ENCODE measurements at regions not wholly inside any gene's neighbourhood (a gene's known extent, or its start where the extent isn't known, plus 50 kb on each side); places are given as distances from the start of the nearest gene placed in this dataset.
"Not testable (repeated sequence)": the region's sequence is repeated elsewhere in the genome, so short reads cannot be mapped to it uniquely, and the experiment has no call there.

GRCh38 chrX:74179499-74179898, 124.5 kb upstream of the ZCCHC13 start:
- DNase-seq = no peak

- no peak for DNase-seq
These were observed 124.9 kb upstream of the ZCCHC13 start for GRCh38 chrX:74179071-74179470.

- DNase-seq = no peak
These were observed 125.4 kb upstream of the ZCCHC13 start for GRCh38 chrX:74178536-74178935.

- DNase-seq = no peak
These were observed 132.5 kb upstream of the ZCCHC13 start for GRCh38 chrX:74171465-74171864.

GRCh38 chrX:74162199-74162598, 141.8 kb upstream of the ZCCHC13 start:
- no peak for DNase-seq

- DNase-seq = no peak
These were observed 143.2 kb upstream of the ZCCHC13 start for GRCh38 chrX:74160816-74161215.

- no peak for DNase-seq
These were observed 143.6 kb upstream of the ZCCHC13 start for GRCh38 chrX:74160358-74160757.

- no peak for DNase-seq
These were observed 156.5 kb upstream of the ZCCHC13 start for GRCh38 chrX:74147439-74147838.

GRCh38 chrX:74138943-74139342, 165.0 kb upstream of the ZCCHC13 start:
- DNase-seq = no peak

GRCh38 chrX:74133156-74133796, 170.7 kb upstream of the ZCCHC13 start:
- DNase-seq = no peak

GRCh38 chrX:74132280-74132679, 171.7 kb upstream of the ZCCHC13 start:
- DNase-seq = no peak

GRCh38 chrX:74119016-74119910, 184.7 kb upstream of the ZCCHC13 start:
- DNase-seq = peak; percentile 25

- peak; percentile 26 for DNase-seq
These were observed 185.7 kb upstream of the ZCCHC13 start for GRCh38 chrX:74117962-74118902.

- DNase-seq = no peak
These were observed 192.7 kb upstream of the ZCCHC13 start for GRCh38 chrX:74111245-74111644.

- DNase-seq = no peak
These were observed 196.3 kb upstream of the ZCCHC13 start for GRCh38 chrX:74107666-74108065.

- DNase-seq = no peak
These were observed 199.5 kb upstream of the ZCCHC13 start for GRCh38 chrX:74104356-74105015.

GRCh38 chrX:74098407-74098806, 205.6 kb upstream of the ZCCHC13 start:
- not testable (repeated sequence) for DNase-seq

- DNase-seq = no peak
These were observed 213.9 kb upstream of the ZCCHC13 start for GRCh38 chrX:74090049-74090448.

- DNase-seq = no peak
These were observed 218.2 kb upstream of the ZCCHC13 start for GRCh38 chrX:74085642-74086236.

GRCh38 chrX:74080165-74080564, 223.8 kb upstream of the ZCCHC13 start:
- no peak for DNase-seq

GRCh38 chrX:74065831-74066390, 213.4 kb upstream of the XIST start:
- DNase-seq = no peak
